ENCODE measurements at regions not wholly inside any gene's neighbourhood (a gene's known extent, or its start where the extent isn't known, plus 50 kb on each side); places are given as distances from the start of the nearest gene placed in this dataset.

DNA sequence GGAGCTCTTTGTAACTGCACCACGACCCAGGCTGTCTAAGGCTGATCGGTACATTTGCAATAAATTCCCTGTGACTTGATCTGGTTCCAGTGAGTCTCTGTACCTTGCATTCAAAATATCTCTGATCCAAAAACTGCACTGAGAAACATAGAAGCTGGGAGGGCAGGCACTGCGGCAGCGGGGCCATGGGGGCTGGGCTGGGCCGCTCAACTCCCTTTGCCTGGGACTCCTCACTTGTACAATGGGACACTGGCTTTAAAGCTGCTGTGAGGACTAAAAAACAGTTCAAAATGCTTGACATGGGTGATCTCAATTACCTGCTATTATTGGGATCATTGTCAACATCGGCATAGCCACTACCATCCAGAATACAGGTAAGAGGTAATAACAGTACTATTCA lies 644.0 kb downstream of the AJAP1 start (continued):
- TF ChIP-seq, protein P1, sequence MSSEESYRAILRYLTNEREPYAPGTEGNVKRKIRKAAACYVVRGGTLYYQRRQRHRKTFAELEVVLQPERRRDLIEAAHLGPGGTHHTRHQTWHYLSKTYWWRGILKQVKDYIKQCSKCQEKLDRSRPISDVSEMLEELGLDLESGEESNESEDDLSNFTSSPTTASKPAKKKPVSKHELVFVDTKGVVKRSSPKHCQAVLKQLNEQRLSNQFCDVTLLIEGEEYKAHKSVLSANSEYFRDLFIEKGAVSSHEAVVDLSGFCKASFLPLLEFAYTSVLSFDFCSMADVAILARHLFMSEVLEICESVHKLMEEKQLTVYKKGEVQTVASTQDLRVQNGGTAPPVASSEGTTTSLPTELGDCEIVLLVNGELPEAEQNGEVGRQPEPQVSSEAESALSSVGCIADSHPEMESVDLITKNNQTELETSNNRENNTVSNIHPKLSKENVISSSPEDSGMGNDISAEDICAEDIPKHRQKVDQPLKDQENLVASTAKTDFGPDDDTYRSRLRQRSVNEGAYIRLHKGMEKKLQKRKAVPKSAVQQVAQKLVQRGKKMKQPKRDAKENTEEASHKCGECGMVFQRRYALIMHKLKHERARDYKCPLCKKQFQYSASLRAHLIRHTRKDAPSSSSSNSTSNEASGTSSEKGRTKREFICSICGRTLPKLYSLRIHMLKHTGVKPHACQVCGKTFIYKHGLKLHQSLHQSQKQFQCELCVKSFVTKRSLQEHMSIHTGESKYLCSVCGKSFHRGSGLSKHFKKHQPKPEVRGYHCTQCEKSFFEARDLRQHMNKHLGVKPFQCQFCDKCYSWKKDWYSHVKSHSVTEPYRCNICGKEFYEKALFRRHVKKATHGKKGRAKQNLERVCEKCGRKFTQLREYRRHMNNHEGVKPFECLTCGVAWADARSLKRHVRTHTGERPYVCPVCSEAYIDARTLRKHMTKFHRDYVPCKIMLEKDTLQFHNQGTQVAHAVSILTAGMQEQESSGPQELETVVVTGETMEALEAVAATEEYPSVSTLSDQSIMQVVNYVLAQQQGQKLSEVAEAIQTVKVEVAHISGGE (CRISPR knock-in tag; IDR thresholded peaks at IDR 0.05), result no peak

DNA sequence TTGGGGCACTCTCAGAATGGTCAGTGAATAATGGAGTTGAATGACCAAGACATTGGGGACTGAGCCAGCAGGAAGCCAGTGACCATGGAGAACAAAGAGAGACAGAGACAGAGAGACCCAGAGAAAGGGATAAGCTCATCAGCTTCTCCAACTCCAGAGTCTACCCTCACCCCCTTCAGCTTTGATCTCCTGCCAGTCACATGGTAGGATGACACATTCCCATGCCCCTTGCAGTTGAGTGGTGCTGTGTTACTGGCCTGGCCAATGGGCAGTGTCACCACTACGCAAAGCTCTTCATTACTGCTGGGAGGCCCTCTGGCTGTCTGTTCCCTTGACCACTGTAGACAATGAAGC lies 643.5 kb downstream of the AJAP1 start:
- Histone ChIP-seq H3K4me2 (ENCODE audit: control insufficient read depth, insufficient read depth) (no peak overlapping the region), H3K9me3 (replicated peaks; ENCODE audit: control insufficient read depth, insufficient read depth, low read length) (no peaks in the 10 kb centered on the region), H3K27me3 (replicated peaks in 1 of 2; ENCODE audit: control insufficient read depth in 2 of 2, insufficient read depth in 2 of 2, low read length in 1 of 2) (no peaks in the 10 kb centered on the region), H4K20me1 (ENCODE audit: control insufficient read depth, insufficient read depth) (no peaks in the 10 kb centered on the region), H3K36me3 (ENCODE audit: control insufficient read depth in 2 of 2, insufficient read depth in 2 of 2, low read length in 1 of 2) (no peaks in the 10 kb centered on the region), H3K79me2 (ENCODE audit: control insufficient read depth, insufficient read depth, low read length) (no peaks in the 10 kb centered on the region), H2AFZ (ENCODE audit: control insufficient read depth, low read depth, low read length) (no peak overlapping the region), H3K4me3 (no peak overlapping the region), H3K27ac (ENCODE audit: control insufficient read depth, insufficient read depth) (no peak overlapping the region), H3K4me1 (ENCODE audit: control insufficient read depth, insufficient read depth, low read length) (no peaks in the 10 kb centered on the region), H3K9ac (ENCODE audit: control insufficient read depth, insufficient read depth, low read length) (no peak overlapping the region)
- WGBS (ENCODE audit: insufficient coverage, insufficient replicate concordance, low lambda C conversion rate, missing lambda C conversion rate), result 56% methylated on average over 1 of the region's 1 CpG
- in situ Hi-C loops (cut with MboI) (no loop called here), intact Hi-C loops (cut with micrococcal nuclease; ENCODE audit: unreplicated experiment) (no loop called here)
- no peak for TF ChIP-seq NR2F1 (conservative IDR thresholded peaks at IDR 0.05)
- TF ChIP-seq KDM1A (IDR thresholded peaks at IDR 0.05; ENCODE audit: borderline replicate concordance), result no peak
- no peak for TF ChIP-seq BHLHE40 (IDR thresholded peaks at IDR 0.05; ENCODE audit: borderline replicate concordance in 1 of 2, low read depth in 2 of 2, low read length in 1 of 2)
- no peak for TF ChIP-seq SUPT20H (IDR thresholded peaks at IDR 0.05; ENCODE audit: borderline replicate concordance, control insufficient read depth, low read depth, low read length)
- TF ChIP-seq, protein P2, sequence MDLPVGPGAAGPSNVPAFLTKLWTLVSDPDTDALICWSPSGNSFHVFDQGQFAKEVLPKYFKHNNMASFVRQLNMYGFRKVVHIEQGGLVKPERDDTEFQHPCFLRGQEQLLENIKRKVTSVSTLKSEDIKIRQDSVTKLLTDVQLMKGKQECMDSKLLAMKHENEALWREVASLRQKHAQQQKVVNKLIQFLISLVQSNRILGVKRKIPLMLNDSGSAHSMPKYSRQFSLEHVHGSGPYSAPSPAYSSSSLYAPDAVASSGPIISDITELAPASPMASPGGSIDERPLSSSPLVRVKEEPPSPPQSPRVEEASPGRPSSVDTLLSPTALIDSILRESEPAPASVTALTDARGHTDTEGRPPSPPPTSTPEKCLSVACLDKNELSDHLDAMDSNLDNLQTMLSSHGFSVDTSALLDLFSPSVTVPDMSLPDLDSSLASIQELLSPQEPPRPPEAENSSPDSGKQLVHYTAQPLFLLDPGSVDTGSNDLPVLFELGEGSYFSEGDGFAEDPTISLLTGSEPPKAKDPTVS (IDR thresholded peaks at IDR 0.05; ENCODE audit: low read depth, low read length), result no peak
- no peak for TF ChIP-seq CHD2 (IDR thresholded peaks at IDR 0.05; ENCODE audit: borderline replicate concordance, low read depth, low read length)
- no peak for TF ChIP-seq HDAC2 (IDR thresholded peaks at IDR 0.05)
- TF ChIP-seq SREBF2 (IDR thresholded peaks at IDR 0.05; ENCODE audit: low read length), result no peak
- TF ChIP-seq, protein P3, sequence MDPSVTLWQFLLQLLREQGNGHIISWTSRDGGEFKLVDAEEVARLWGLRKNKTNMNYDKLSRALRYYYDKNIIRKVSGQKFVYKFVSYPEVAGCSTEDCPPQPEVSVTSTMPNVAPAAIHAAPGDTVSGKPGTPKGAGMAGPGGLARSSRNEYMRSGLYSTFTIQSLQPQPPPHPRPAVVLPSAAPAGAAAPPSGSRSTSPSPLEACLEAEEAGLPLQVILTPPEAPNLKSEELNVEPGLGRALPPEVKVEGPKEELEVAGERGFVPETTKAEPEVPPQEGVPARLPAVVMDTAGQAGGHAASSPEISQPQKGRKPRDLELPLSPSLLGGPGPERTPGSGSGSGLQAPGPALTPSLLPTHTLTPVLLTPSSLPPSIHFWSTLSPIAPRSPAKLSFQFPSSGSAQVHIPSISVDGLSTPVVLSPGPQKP (IDR thresholded peaks at IDR 0.05; ENCODE audit: low read depth, low read length), result no peak
- TF ChIP-seq, protein P4, sequence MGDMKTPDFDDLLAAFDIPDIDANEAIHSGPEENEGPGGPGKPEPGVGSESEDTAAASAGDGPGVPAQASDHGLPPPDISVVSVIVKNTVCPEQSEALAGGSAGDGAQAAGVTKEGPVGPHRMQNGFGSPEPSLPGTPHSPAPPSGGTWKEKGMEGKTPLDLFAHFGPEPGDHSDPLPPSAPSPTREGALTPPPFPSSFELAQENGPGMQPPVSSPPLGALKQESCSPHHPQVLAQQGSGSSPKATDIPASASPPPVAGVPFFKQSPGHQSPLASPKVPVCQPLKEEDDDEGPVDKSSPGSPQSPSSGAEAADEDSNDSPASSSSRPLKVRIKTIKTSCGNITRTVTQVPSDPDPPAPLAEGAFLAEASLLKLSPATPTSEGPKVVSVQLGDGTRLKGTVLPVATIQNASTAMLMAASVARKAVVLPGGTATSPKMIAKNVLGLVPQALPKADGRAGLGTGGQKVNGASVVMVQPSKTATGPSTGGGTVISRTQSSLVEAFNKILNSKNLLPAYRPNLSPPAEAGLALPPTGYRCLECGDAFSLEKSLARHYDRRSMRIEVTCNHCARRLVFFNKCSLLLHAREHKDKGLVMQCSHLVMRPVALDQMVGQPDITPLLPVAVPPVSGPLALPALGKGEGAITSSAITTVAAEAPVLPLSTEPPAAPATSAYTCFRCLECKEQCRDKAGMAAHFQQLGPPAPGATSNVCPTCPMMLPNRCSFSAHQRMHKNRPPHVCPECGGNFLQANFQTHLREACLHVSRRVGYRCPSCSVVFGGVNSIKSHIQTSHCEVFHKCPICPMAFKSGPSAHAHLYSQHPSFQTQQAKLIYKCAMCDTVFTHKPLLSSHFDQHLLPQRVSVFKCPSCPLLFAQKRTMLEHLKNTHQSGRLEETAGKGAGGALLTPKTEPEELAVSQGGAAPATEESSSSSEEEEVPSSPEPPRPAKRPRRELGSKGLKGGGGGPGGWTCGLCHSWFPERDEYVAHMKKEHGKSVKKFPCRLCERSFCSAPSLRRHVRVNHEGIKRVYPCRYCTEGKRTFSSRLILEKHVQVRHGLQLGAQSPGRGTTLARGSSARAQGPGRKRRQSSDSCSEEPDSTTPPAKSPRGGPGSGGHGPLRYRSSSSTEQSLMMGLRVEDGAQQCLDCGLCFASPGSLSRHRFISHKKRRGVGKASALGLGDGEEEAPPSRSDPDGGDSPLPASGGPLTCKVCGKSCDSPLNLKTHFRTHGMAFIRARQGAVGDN (IDR thresholded peaks at IDR 0.05), result no peak
- no peak for TF ChIP-seq IRF4 (IDR thresholded peaks at IDR 0.05; ENCODE audit: low read depth, low read length)
- TF ChIP-seq MEF2B (IDR thresholded peaks at IDR 0.05; ENCODE audit: partially characterized antibody, poor library complexity, severe bottlenecking), result no peak
- no peak for TF ChIP-seq ZZZ3 (IDR thresholded peaks at IDR 0.05; ENCODE audit: control insufficient read depth, insufficient read length, low read depth)
- SMC1A ChIA-PET (ENCODE audit: uncharacterized antibody, unreplicated experiment), result no interaction called here
- RAD21 ChIA-PET (ENCODE audit: unreplicated experiment), result no interaction called here
- POLR2A ChIA-PET, result no interaction called here
- CTCF ChIA-PET, result no interaction called here
- no peak for DNase-seq (ENCODE audit: low read depth, low spot score)
- no TSS peak for BruUV-seq (replicated peaks)
- no peak for ATAC-seq
- FAIRE-seq, result no peak
